Superior temporal gyrus (tissue), 1 donor: ENCODE measurements at regions not wholly inside any gene's neighbourhood (a gene's known extent, or its start where the extent isn't known, plus 50 kb on each side); places are given as distances from the start of the nearest gene placed in this dataset.
"Not testable (repeated sequence)": the region's sequence is repeated elsewhere in the genome, so short reads cannot be mapped to it uniquely, and the experiment has no call there.

Source experiments
- DNase-seq: peaks from one replicate; pipeline ENCODE4 v3.0.0-alpha.2; 2016; ENCODE audit errors: extremely low spot score

- no peak for DNase-seq
Observed at GRCh38 chr10:105644978-105645377, 1003.9 kb downstream of the SORCS3 start.

- DNase-seq, result no peak
Observed at GRCh38 chr10:105644559-105644958, 1003.5 kb downstream of the SORCS3 start.

- no peak for DNase-seq
Observed at GRCh38 chr10:105644091-105644490, 1003.0 kb downstream of the SORCS3 start.

- DNase-seq, result no peak
Observed at GRCh38 chr10:105643660-105644059, 1002.6 kb downstream of the SORCS3 start.

- DNase-seq, result no peak
Observed at GRCh38 chr10:105634281-105634680, 993.2 kb downstream of the SORCS3 start.

GRCh38 chr10:105615715-105616365, 974.8 kb downstream of the SORCS3 start:
- DNase-seq, result no peak

- no peak for DNase-seq
Observed at GRCh38 chr10:105611244-105611798, 970.2 kb downstream of the SORCS3 start.

- no peak for DNase-seq
Observed at GRCh38 chr10:105609451-105609850, 968.4 kb downstream of the SORCS3 start.

- DNase-seq, result peak; percentile 22
Observed at GRCh38 chr10:105605918-105606317, 964.8 kb downstream of the SORCS3 start.

- DNase-seq, result no peak
Observed at GRCh38 chr10:105605104-105605503, 964.0 kb downstream of the SORCS3 start.

GRCh38 chr10:105598207-105598606, 957.1 kb downstream of the SORCS3 start:
- no peak for DNase-seq

- DNase-seq, result no peak
Observed at GRCh38 chr10:105597312-105597711, 956.2 kb downstream of the SORCS3 start.

- DNase-seq, result no peak
Observed at GRCh38 chr10:105596749-105597148, 955.7 kb downstream of the SORCS3 start.

- no peak for DNase-seq
Observed at GRCh38 chr10:105594296-105594695, 953.2 kb downstream of the SORCS3 start.

GRCh38 chr10:105592468-105592867, 951.4 kb downstream of the SORCS3 start:
- DNase-seq, result no peak

GRCh38 chr10:105586451-105587098, 945.5 kb downstream of the SORCS3 start:
- no peak for DNase-seq

- no peak for DNase-seq
Observed at GRCh38 chr10:105585753-105586152, 944.7 kb downstream of the SORCS3 start.

- no peak for DNase-seq
Observed at GRCh38 chr10:105585171-105585570, 944.1 kb downstream of the SORCS3 start.

- no peak for DNase-seq
Observed at GRCh38 chr10:105579112-105579511, 938.0 kb downstream of the SORCS3 start.

GRCh38 chr10:105577865-105578607, 936.9 kb downstream of the SORCS3 start:
- no peak for DNase-seq

GRCh38 chr10:105559333-105560097, 918.4 kb downstream of the SORCS3 start:
- no peak for DNase-seq

GRCh38 chr10:105550453-105550852, 909.4 kb downstream of the SORCS3 start:
- DNase-seq, result not testable (repeated sequence)
